HCT116 (cell line): ENCODE measurements at regions not wholly inside any gene's neighbourhood (a gene's known extent, or its start where the extent isn't known, plus 50 kb on each side); places are given as distances from the start of the nearest gene placed in this dataset.

Experiments used
- ATAC-seq: fragments of 200-7000 bp; cut with Tn5 transposase; 2 replicates; pipeline ENCODE4 v1.9.1; 2020; ENCODE audit warnings: mild to moderate bottlenecking, moderate library complexity
- BruUV-seq: library from RNA; stranded (reverse); fragments of 400-500 nt; replicated peaks from 2 replicates; lab custom pipeline; 2021; lab: Mats Ljungman, UMichigan
- CTCF ChIA-PET: fragments of 300-600 bp; sonication (Branson Sonifier 250); formaldehyde crosslinking; loops from one replicate; lab custom pipeline; 2021; ENCODE audit warnings: antibody characterized with exemption; lab: Charles Lee
- POLR2A ChIA-PET: fragments of 300-600, 350-600 bp; sonication (Branson Sonifier 250); formaldehyde crosslinking; loops from one replicate; lab custom pipeline; 2021; ENCODE audit warnings: antibody characterized with exemption; lab: Charles Lee
- RAD21 ChIA-PET, 2 experiments: fragments of 300-600 bp; sonication (Branson Sonifier 250); formaldehyde crosslinking; loops; one replicate each; lab custom pipeline; 2023; ENCODE audit warnings: low total read pairs in 2 of 2; ENCODE audit not compliant: uncharacterized antibody in 2 of 2, unreplicated experiment in 2 of 2, low non-redundant PET in 1 of 2; lab: Charles Lee
- DNase-seq: peaks from one replicate; pipeline ENCODE4 v3.0.0-alpha.2; 2010; ENCODE audit warnings: low read depth, low spot score
- H2AFZ ChIP-seq: fragments of 200-600 bp; shearing (Covaris generic), sonication (generic); 2 replicates; pipeline ENCODE4 v1.6.1; 2017; ENCODE audit warnings: low read depth, mixed run types, mixed read lengths, antibody characterized with exemption, low read length; ENCODE audit not compliant: poor library complexity, severe bottlenecking
- H3K27ac ChIP-seq: 2 replicates; pipeline ENCODE4 v1.5.1; 2012; ENCODE audit warnings: low read depth, low read length
- H3K27me3 ChIP-seq: fragments of 200-600 bp; sonication (generic); 2 replicates; pipeline ENCODE4 v1.6.1; 2016; ENCODE audit warnings: mixed run types, low read length, mixed read lengths; ENCODE audit not compliant: insufficient read depth
- H3K36me3 ChIP-seq, 2 experiments: fragments of 200-500 bp in 1 of 2; fragments of 200-600 bp in 1 of 2; sonication (Bioruptor generic) in 1 of 2; sonication (generic) in 1 of 2; 2 replicates each; pipeline versions ENCODE4 v1.5.1 to v1.6.1; 2014 to 2016; ENCODE audit warnings: low read length in 2 of 2, inconsistent platforms in 1 of 2, mixed read lengths in 1 of 2, mixed run types in 1 of 2; ENCODE audit not compliant: insufficient read depth in 2 of 2, control insufficient read depth in 1 of 2
- H3K4me1 ChIP-seq, 2 experiments: fragments of 200-600 bp in 1 of 2; sonication (generic) in 1 of 2; 2 replicates each; pipeline versions ENCODE4 v1.5.1 to v1.6.1; 2012 to 2017; ENCODE audit warnings: low read length in 2 of 2, inconsistent platforms in 1 of 2, mild to moderate bottlenecking in 1 of 2, mixed read lengths in 1 of 2, mixed run types in 1 of 2, moderate library complexity in 1 of 2; ENCODE audit not compliant: insufficient read depth in 2 of 2, control insufficient read depth in 1 of 2
- H3K4me2 ChIP-seq: fragments of 200-600 bp; sonication (generic); 2 replicates; pipeline ENCODE4 v1.6.1; 2017; ENCODE audit warnings: mixed run types, low read length, mixed read lengths
- H3K4me3 ChIP-seq, 2 experiments: fragments of 200-600 bp in 1 of 2; sonication (generic) in 1 of 2; replicated peaks in 1 of 2; 2 replicates each; pipeline ENCODE4 v1.5.1; 2011 to 2016; ENCODE audit warnings: low read length in 2 of 2, control low read depth in 1 of 2, low read depth in 1 of 2, mild to moderate bottlenecking in 1 of 2, mixed read lengths in 1 of 2, mixed run types in 1 of 2
- H3K79me2 ChIP-seq: fragments of 200-600 bp; sonication (generic); 2 replicates; pipeline ENCODE4 v1.6.1; 2017; ENCODE audit warnings: mild to moderate bottlenecking, mixed run types, low read length, moderate library complexity, mixed read lengths; ENCODE audit not compliant: insufficient read depth
- H3K9ac ChIP-seq: fragments of 200-600 bp; sonication (generic); 2 replicates; pipeline ENCODE4 v1.6.1; 2016; ENCODE audit warnings: low read length, mixed read lengths
- H3K9me2 ChIP-seq: fragments of 200-600 bp; sonication (generic), shearing (Covaris generic); 2 replicates; pipeline ENCODE4 v1.6.1; 2017; ENCODE audit warnings: mixed run types, mild to moderate bottlenecking, moderate library complexity; ENCODE audit not compliant: insufficient read depth
- H3K9me3 ChIP-seq, 2 experiments: fragments of 200-500 bp in 1 of 2; fragments of 200-600 bp in 1 of 2; sonication (Bioruptor generic) in 1 of 2; sonication (generic) in 1 of 2; 2 replicates each; pipeline ENCODE4 v1.6.1; 2014 to 2017; ENCODE audit warnings: low read length in 2 of 2, mixed read lengths in 2 of 2, inconsistent platforms in 1 of 2, low read depth in 1 of 2, mild to moderate bottlenecking in 1 of 2, mixed run types in 1 of 2, moderate library complexity in 1 of 2; ENCODE audit not compliant: control insufficient read depth in 1 of 2, insufficient read depth in 1 of 2
- H4K20me1 ChIP-seq: fragments of 200-600 bp; sonication (generic), shearing (Covaris generic); 2 replicates; pipeline ENCODE4 v1.6.1; 2017; ENCODE audit warnings: mixed run types, mild to moderate bottlenecking, moderate library complexity; ENCODE audit not compliant: insufficient read depth
- EGR1 ChIP-seq: IDR thresholded peaks from 2 replicates; pipeline ENCODE4 v1.6.1; 2012; ENCODE audit warnings: low read depth
- ELF1 ChIP-seq: IDR thresholded peaks from 2 replicates; pipeline ENCODE4 v1.6.1; 2012; ENCODE audit warnings: low read depth, borderline replicate concordance
- EZH2phosphoT487 ChIP-seq: fragments of 200-600 bp; IDR thresholded peaks from 2 replicates; pipeline ENCODE4 v1.6.1; 2018; ENCODE audit warnings: antibody characterized with exemption, borderline replicate concordance
- JUND ChIP-seq: IDR thresholded peaks from 2 replicates; pipeline ENCODE4 v1.6.1; 2012
- intact Hi-C: fragments of 100-400 bp; cut with micrococcal nuclease; formaldehyde crosslinking; loops from 2 replicates; pipeline ENCODE4 v1.10.0; 2022
- TF ChIP-seq, protein P1 (sequence below): IDR thresholded peaks from 2 replicates; pipeline ENCODE4 v1.6.1; 2012
- TF ChIP-seq, protein P2 (sequence below): IDR thresholded peaks from 2 replicates; pipeline ENCODE4 v1.6.1; 2012; ENCODE audit warnings: low read depth
- TF ChIP-seq, protein P3 (sequence below): IDR thresholded peaks from 2 replicates; pipeline ENCODE4 v1.6.1; 2011; ENCODE audit warnings: mild to moderate bottlenecking, low read length, moderate library complexity; ENCODE audit not compliant: insufficient replicate concordance; ENCODE audit errors: extremely low read depth
- TF ChIP-seq, protein P4 (sequence below): IDR thresholded peaks from 2 replicates; pipeline ENCODE4 v1.6.1; 2012

DNA sequence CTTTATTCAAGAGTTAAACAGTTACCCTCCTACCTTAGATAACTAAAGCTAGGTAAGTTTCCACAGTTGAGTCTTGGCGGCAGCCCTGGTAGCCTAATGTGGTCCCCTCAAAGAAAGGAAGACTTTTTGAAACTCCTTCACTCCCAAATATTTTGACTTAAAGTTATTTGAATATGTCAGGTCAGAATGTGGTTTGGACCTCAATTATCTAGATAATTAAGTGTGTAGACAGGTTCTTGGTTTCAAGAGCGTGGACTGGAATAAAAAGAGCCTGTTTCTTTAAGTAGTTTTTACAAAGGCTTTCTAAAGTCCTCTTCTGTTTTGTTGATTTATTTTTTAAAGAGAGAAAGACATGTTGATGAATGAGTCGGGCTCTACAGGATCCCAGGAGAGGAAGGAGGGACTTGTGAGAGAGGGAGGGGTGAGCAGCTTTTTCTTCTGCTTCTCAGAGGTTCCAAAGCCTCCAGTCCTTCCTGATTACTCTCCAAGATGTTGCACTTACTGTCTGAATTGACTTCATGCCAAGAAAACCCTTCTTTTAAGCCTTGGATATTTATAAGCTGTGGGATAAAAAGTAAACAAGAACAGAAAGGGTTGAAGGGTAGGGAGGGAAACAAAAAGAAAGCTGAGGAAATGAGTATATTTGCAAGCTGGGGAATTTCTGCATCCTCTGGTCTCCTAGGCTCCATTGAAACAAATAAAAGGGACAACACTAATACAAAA is 457.4 kb downstream of the IGSF11 start:
- Histone ChIP-seq H3K4me2 (no peak overlapping the region), H2AFZ (no peak overlapping the region), H3K4me1 (no peaks in the 10 kb centered on the region), H3K9ac (no peak overlapping the region), H3K79me2 (no peaks in the 10 kb centered on the region), H3K36me3 (no peaks in the 10 kb centered on the region), H3K27me3 (no peaks in the 10 kb centered on the region), H3K9me2 (no peaks in the 10 kb centered on the region), H3K9me3 (no peaks in the 10 kb centered on the region), H3K4me3 (no peak overlapping the region), H3K27ac (no peak overlapping the region), H4K20me1 (no peaks in the 10 kb centered on the region)
- RAD21 ChIA-PET, result no interaction called here
- BruUV-seq, result no TSS peak
- intact Hi-C loops, result no loop called here
- POLR2A ChIA-PET, result no interaction called here
- TF ChIP-seq, protein P1, sequence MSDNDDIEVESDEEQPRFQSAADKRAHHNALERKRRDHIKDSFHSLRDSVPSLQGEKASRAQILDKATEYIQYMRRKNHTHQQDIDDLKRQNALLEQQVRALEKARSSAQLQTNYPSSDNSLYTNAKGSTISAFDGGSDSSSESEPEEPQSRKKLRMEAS, result no peak
- TF ChIP-seq EZH2phosphoT487 (no peak), JUND (no peak), EGR1 (no peak), ELF1 (no peak)
- TF ChIP-seq, protein P2, sequence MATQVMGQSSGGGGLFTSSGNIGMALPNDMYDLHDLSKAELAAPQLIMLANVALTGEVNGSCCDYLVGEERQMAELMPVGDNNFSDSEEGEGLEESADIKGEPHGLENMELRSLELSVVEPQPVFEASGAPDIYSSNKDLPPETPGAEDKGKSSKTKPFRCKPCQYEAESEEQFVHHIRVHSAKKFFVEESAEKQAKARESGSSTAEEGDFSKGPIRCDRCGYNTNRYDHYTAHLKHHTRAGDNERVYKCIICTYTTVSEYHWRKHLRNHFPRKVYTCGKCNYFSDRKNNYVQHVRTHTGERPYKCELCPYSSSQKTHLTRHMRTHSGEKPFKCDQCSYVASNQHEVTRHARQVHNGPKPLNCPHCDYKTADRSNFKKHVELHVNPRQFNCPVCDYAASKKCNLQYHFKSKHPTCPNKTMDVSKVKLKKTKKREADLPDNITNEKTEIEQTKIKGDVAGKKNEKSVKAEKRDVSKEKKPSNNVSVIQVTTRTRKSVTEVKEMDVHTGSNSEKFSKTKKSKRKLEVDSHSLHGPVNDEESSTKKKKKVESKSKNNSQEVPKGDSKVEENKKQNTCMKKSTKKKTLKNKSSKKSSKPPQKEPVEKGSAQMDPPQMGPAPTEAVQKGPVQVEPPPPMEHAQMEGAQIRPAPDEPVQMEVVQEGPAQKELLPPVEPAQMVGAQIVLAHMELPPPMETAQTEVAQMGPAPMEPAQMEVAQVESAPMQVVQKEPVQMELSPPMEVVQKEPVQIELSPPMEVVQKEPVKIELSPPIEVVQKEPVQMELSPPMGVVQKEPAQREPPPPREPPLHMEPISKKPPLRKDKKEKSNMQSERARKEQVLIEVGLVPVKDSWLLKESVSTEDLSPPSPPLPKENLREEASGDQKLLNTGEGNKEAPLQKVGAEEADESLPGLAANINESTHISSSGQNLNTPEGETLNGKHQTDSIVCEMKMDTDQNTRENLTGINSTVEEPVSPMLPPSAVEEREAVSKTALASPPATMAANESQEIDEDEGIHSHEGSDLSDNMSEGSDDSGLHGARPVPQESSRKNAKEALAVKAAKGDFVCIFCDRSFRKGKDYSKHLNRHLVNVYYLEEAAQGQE, result no peak
- TF ChIP-seq, protein P3, sequence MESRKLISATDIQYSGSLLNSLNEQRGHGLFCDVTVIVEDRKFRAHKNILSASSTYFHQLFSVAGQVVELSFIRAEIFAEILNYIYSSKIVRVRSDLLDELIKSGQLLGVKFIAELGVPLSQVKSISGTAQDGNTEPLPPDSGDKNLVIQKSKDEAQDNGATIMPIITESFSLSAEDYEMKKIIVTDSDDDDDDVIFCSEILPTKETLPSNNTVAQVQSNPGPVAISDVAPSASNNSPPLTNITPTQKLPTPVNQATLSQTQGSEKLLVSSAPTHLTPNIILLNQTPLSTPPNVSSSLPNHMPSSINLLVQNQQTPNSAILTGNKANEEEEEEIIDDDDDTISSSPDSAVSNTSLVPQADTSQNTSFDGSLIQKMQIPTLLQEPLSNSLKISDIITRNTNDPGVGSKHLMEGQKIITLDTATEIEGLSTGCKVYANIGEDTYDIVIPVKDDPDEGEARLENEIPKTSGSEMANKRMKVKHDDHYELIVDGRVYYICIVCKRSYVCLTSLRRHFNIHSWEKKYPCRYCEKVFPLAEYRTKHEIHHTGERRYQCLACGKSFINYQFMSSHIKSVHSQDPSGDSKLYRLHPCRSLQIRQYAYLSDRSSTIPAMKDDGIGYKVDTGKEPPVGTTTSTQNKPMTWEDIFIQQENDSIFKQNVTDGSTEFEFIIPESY, result no peak
- TF ChIP-seq, protein P4, sequence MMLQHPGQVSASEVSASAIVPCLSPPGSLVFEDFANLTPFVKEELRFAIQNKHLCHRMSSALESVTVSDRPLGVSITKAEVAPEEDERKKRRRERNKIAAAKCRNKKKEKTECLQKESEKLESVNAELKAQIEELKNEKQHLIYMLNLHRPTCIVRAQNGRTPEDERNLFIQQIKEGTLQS, result no peak
- CTCF ChIA-PET, result no interaction called here
- no peak for DNase-seq
- no peak for ATAC-seq
